GM23248 (cell line): ENCODE measurements at regions not wholly inside any gene's neighbourhood (a gene's known extent, or its start where the extent isn't known, plus 50 kb on each side); places are given as distances from the start of the nearest gene placed in this dataset.

ENCODE experiments used
- DNase-seq: peaks from one replicate; pipeline ENCODE4 v3.0.0-alpha.2; 2015
- H2AFZ ChIP-seq: fragments of 200-600 bp; sonication (generic); 2 replicates; pipeline ENCODE4 v1.6.1; 2016; ENCODE audit warnings: antibody characterized with exemption
- H3F3A ChIP-seq: fragments of 200-600 bp; sonication (generic); 2 replicates; pipeline ENCODE4 v1.6.1; 2016; ENCODE audit warnings: mild to moderate bottlenecking, antibody characterized with exemption, mixed run types; ENCODE audit not compliant: insufficient read depth
- H3K27ac ChIP-seq: fragments of 200-600 bp; sonication (generic); 2 replicates; pipeline ENCODE4 v1.5.1; 2016; ENCODE audit warnings: mild to moderate bottlenecking
- H3K27me3 ChIP-seq: fragments of 200-600 bp; sonication (generic); replicated peaks from 2 replicates; pipeline ENCODE4 v1.6.1; 2016; ENCODE audit warnings: mild to moderate bottlenecking; ENCODE audit not compliant: insufficient read depth
- H3K36me3 ChIP-seq: fragments of 200-600 bp; sonication (generic); 2 replicates; pipeline ENCODE4 v1.6.1; 2016; ENCODE audit warnings: low read depth, mild to moderate bottlenecking
- H3K4me1 ChIP-seq: fragments of 200-600 bp; sonication (generic); 2 replicates; pipeline ENCODE4 v1.6.1; 2016; ENCODE audit warnings: mild to moderate bottlenecking; ENCODE audit not compliant: insufficient read depth
- H3K4me2 ChIP-seq: fragments of 200-600 bp; sonication (generic); one replicate; pipeline ENCODE4 v1.6.1; 2016; ENCODE audit warnings: mild to moderate bottlenecking; ENCODE audit not compliant: unreplicated experiment
- H3K4me3 ChIP-seq: fragments of 200-600 bp; sonication (generic); 2 replicates; pipeline ENCODE4 v1.5.1; 2016; ENCODE audit warnings: mild to moderate bottlenecking
- H3K79me2 ChIP-seq: fragments of 200-600 bp; sonication (generic); 2 replicates; pipeline ENCODE4 v1.6.1; 2016; ENCODE audit warnings: mild to moderate bottlenecking; ENCODE audit not compliant: insufficient read depth
- H3K9ac ChIP-seq: fragments of 200-600 bp; sonication (generic); 2 replicates; pipeline ENCODE4 v1.6.1; 2016; ENCODE audit warnings: mild to moderate bottlenecking
- H3K9me2 ChIP-seq: fragments of 200-600 bp; sonication (generic); 2 replicates; pipeline ENCODE4 v1.6.1; 2016; ENCODE audit warnings: mixed run types, mild to moderate bottlenecking, moderate library complexity; ENCODE audit not compliant: insufficient read depth
- H3K9me3 ChIP-seq: fragments of 200-600 bp; sonication (generic); one replicate; pipeline ENCODE4 v1.6.1; 2017; ENCODE audit warnings: low read depth
- H4K20me1 ChIP-seq: fragments of 200-600 bp; sonication (generic); 2 replicates; pipeline ENCODE4 v1.6.0; 2016; ENCODE audit not compliant: insufficient read depth
- EZH2 ChIP-seq: fragments of 200-600 bp; sonication (generic); IDR thresholded peaks from 2 replicates; pipeline ENCODE4 v1.6.1; 2018; ENCODE audit warnings: antibody characterized with exemption, mild to moderate bottlenecking; ENCODE audit not compliant: insufficient read depth, poor library complexity, severe bottlenecking
- EZH2phosphoT487 ChIP-seq: fragments of 200-600 bp; sonication (generic); IDR thresholded peaks from 2 replicates; pipeline ENCODE4 v1.6.1; 2018; ENCODE audit warnings: antibody characterized with exemption, moderate library complexity, mild to moderate bottlenecking, low read depth; ENCODE audit not compliant: insufficient read depth
- WGBS, 2 experiments: methylation state at CpG; one replicate each; pipeline ENCODE4 v1.1.6; 2015 to 2017; ENCODE audit warnings: low lambda C conversion rate in 2 of 2, low coverage in 1 of 2; ENCODE audit errors: missing lambda C conversion rate in 2 of 2; 5-methylcytosine and 5-hydroxymethylcytosine counted together
- in situ Hi-C: fragments of 300-500 bp; cut with MboI; formaldehyde crosslinking; loops from 2 replicates; pipeline ENCODE4 v1.15.0; 2020

- 0 out of 2 replicates have a peak, but pooled peaks cover 5% of the 10 kb centered on the region for H3K27me3 ChIP-seq
- H3K4me3 ChIP-seq, result no peak overlapping the region
- H3K9ac ChIP-seq, result no peak overlapping the region
- TF ChIP-seq EZH2phosphoT487 (no peak), EZH2 (no peak)
- H3K27ac ChIP-seq, result no peak overlapping the region
- H3F3A ChIP-seq, result no peaks in the 10 kb centered on the region
- no peaks in the 10 kb centered on the region for H3K9me3 ChIP-seq
- no peak overlapping the region for H3K4me2 ChIP-seq
- no peak overlapping the region for H2AFZ ChIP-seq
- in situ Hi-C loops, result no loop called here
- DNase-seq, result no peak
- no peaks in the 10 kb centered on the region for H3K4me1 ChIP-seq
- no peaks in the 10 kb centered on the region for H3K9me2 ChIP-seq
- H3K36me3 ChIP-seq, result no peaks in the 10 kb centered on the region
- no peaks in the 10 kb centered on the region for H4K20me1 ChIP-seq
- no peaks in the 10 kb centered on the region for H3K79me2 ChIP-seq
- WGBS, 2 experiments, result 25 to 27% methylated on average over 3 of the region's 3 CpGs
These were observed 147.5 kb downstream of the CAVIN4 start for GRCh38 chr9:100725371-100725770.

- in situ Hi-C loops, result no loop called here
- WGBS, 2 experiments, result 3 to 5% methylated on average over 2 of the region's 2 CpGs
- H3K9me3 ChIP-seq, result no peaks in the 10 kb centered on the region
- H3K4me1 ChIP-seq, result no peaks in the 10 kb centered on the region
- DNase-seq, result no peak
- H3K27ac ChIP-seq, result no peak overlapping the region
- no peak overlapping the region for H3K4me3 ChIP-seq
- H3K4me2 ChIP-seq, result no peak overlapping the region
- no peaks in the 10 kb centered on the region for H4K20me1 ChIP-seq
- TF ChIP-seq EZH2, result no peak
- no peak for TF ChIP-seq EZH2phosphoT487
- H3K79me2 ChIP-seq, result no peaks in the 10 kb centered on the region
- H3K36me3 ChIP-seq, result no peaks in the 10 kb centered on the region
- no peaks in the 10 kb centered on the region for H3K27me3 ChIP-seq
- no peak overlapping the region for H2AFZ ChIP-seq
- H3F3A ChIP-seq, result no peaks in the 10 kb centered on the region
- no peaks in the 10 kb centered on the region for H3K9me2 ChIP-seq
- H3K9ac ChIP-seq, result no peak overlapping the region
These were observed 151.5 kb downstream of the CAVIN4 start for GRCh38 chr9:100729336-100729895.

- H4K20me1 ChIP-seq, result no peaks in the 10 kb centered on the region
- H3K4me3 ChIP-seq, result no peak overlapping the region
- no peak overlapping the region for H3K4me2 ChIP-seq
- DNase-seq, result no peak
- in situ Hi-C loops, result no loop called here
- no peaks in the 10 kb centered on the region for H3F3A ChIP-seq
- H3K9me3 ChIP-seq, result no peaks in the 10 kb centered on the region
- H2AFZ ChIP-seq, result no peak overlapping the region
- no peak overlapping the region for H3K27ac ChIP-seq
- no peaks in the 10 kb centered on the region for H3K4me1 ChIP-seq
- H3K79me2 ChIP-seq, result no peaks in the 10 kb centered on the region
- WGBS, 2 experiments, result 2 to 3% methylated on average over 2 of the region's 2 CpGs
- H3K36me3 ChIP-seq, result no peaks in the 10 kb centered on the region
- H3K27me3 ChIP-seq, result no peaks in the 10 kb centered on the region
- no peak overlapping the region for H3K9ac ChIP-seq
- H3K9me2 ChIP-seq, result no peaks in the 10 kb centered on the region
- TF ChIP-seq EZH2, result no peak
- no peak for TF ChIP-seq EZH2phosphoT487
These were observed 152.2 kb downstream of the CAVIN4 start for GRCh38 chr9:100730086-100730485.

GRCh38 chr9:100731038-100731556 lies 153.2 kb downstream of the CAVIN4 start:
- no peaks in the 10 kb centered on the region for H4K20me1 ChIP-seq
- H3K27me3 ChIP-seq, result no peaks in the 10 kb centered on the region
- H2AFZ ChIP-seq, result no peak overlapping the region
- no peak for DNase-seq
- no peak overlapping the region for H3K4me2 ChIP-seq
- H3K36me3 ChIP-seq, result no peaks in the 10 kb centered on the region
- no peak overlapping the region for H3K4me3 ChIP-seq
- 65 to 66% methylated on average over 18 of the region's 18 CpGs for WGBS, 2 experiments
- TF ChIP-seq EZH2phosphoT487, result no peak
- H3K9ac ChIP-seq, result no peak overlapping the region
- H3K27ac ChIP-seq, result no peak overlapping the region
- no peaks in the 10 kb centered on the region for H3K9me2 ChIP-seq
- no peaks in the 10 kb centered on the region for H3K79me2 ChIP-seq
- no peaks in the 10 kb centered on the region for H3K4me1 ChIP-seq
- in situ Hi-C loops, result no loop called here
- H3F3A ChIP-seq, result no peaks in the 10 kb centered on the region
- H3K9me3 ChIP-seq, result no peaks in the 10 kb centered on the region

GRCh38 chr9:100731557-100731956 lies 153.7 kb downstream of the CAVIN4 start:
- H3K4me3 ChIP-seq, result no peak overlapping the region
- H3K9me3 ChIP-seq, result no peaks in the 10 kb centered on the region
- no peak overlapping the region for H3K4me2 ChIP-seq
- no peaks in the 10 kb centered on the region for H3K79me2 ChIP-seq
- WGBS, 2 experiments, result 61 to 64% methylated on average over 11 of the region's 11 CpGs
- no peak for DNase-seq
- no peaks in the 10 kb centered on the region for H3K36me3 ChIP-seq
- H3K9ac ChIP-seq, result no peak overlapping the region
- no peaks in the 10 kb centered on the region for H3F3A ChIP-seq
- in situ Hi-C loops, result no loop called here
- no peaks in the 10 kb centered on the region for H3K9me2 ChIP-seq
- no peaks in the 10 kb centered on the region for H3K27me3 ChIP-seq
- H3K4me1 ChIP-seq, result no peaks in the 10 kb centered on the region
- H3K27ac ChIP-seq, result no peak overlapping the region
- TF ChIP-seq EZH2phosphoT487, result no peak
- no peak for TF ChIP-seq EZH2
- no peak overlapping the region for H2AFZ ChIP-seq
- no peaks in the 10 kb centered on the region for H4K20me1 ChIP-seq
